GM12873 (cell line): ENCODE measurements at regions not wholly inside any gene's neighbourhood (a gene's known extent, or its start where the extent isn't known, plus 50 kb on each side); places are given as distances from the start of the nearest gene placed in this dataset.

ENCODE experiments used
- CTCF ChIP-seq: IDR thresholded peaks from 2 replicates; pipeline ENCODE4 v1.5.1; 2012; ENCODE audit warnings: low read depth, mild to moderate bottlenecking, moderate library complexity, low read length, control low read depth; ENCODE audit not compliant: insufficient read depth; ENCODE audit errors: missing control alignments

GRCh38 chr3:115385774-115386730, 237.3 kb upstream of the GAP43 start:
- TF ChIP-seq CTCF, result no peak

- no peak for TF ChIP-seq CTCF
These were observed 235.1 kb upstream of the GAP43 start for GRCh38 chr3:115388166-115388565.

GRCh38 chr3:115388811-115389210, 234.5 kb upstream of the GAP43 start:
- no peak for TF ChIP-seq CTCF

DNA sequence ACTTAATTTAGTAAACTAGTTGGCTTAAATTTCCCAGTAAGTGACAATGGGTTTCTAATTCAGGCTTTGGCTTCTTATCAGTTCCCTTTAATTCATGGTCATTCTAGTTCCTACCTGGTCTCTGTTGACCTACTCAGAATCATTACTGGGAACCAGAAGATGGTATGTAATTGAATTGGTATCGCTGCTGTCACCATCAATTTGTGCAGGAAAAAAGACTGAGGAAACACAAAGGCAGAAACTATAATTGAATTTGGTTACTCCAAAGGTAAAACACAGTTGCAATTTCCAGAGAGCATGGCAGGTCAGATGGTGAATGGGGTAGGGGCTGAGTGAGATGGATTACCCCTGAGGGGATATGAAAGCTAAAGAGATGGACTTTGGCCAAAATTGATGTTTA, 226.5 kb upstream of the GAP43 start:
- no peak for TF ChIP-seq CTCF

GRCh38 chr3:115397433-115397832, 225.9 kb upstream of the GAP43 start:
- TF ChIP-seq CTCF, result no peak

GRCh38 chr3:115398506-115398905, 224.8 kb upstream of the GAP43 start:
- no peak for TF ChIP-seq CTCF

GRCh38 chr3:115399750-115400149, 223.6 kb upstream of the GAP43 start:
- no peak for TF ChIP-seq CTCF
